Transverse colon (tissue), 4 donors: ENCODE measurements at regions not wholly inside any gene's neighbourhood (a gene's known extent, or its start where the extent isn't known, plus 50 kb on each side); places are given as distances from the start of the nearest gene placed in this dataset.

ENCODE experiments used
- DNase-seq: peaks from one replicate; pipeline ENCODE4 v3.0.0-alpha.2; 2019
- H3K27ac ChIP-seq, 4 donors: fragments of 200-600 bp; sonication (generic); 2 replicates each; pipeline ENCODE4 v1.5.1; 2016 to 2018; ENCODE audit warnings: inconsistent platforms in 4 of 4
- H3K27me3 ChIP-seq: fragments of 200-600 bp; sonication (generic); 2 replicates; pipeline ENCODE4 v1.5.1; 2017; ENCODE audit warnings: inconsistent platforms
- H3K36me3 ChIP-seq, 4 donors: fragments of 200-600 bp; sonication (generic); 2 replicates each; pipeline ENCODE4 v1.5.1; 2017 to 2019; ENCODE audit warnings: inconsistent platforms in 4 of 4
- H3K4me1 ChIP-seq, 4 donors: fragments of 200-600 bp; sonication (generic); 2 replicates each; pipeline ENCODE4 v1.5.1; 2017 to 2020; ENCODE audit warnings: inconsistent platforms in 4 of 4
- H3K4me3 ChIP-seq, 4 donors: fragments of 200-600 bp; sonication (generic); 1 replicate in 1 of 4; 2 replicates in 3 of 4; pipeline versions ENCODE4 v1.5.1 to v1.6.1; 2017 to 2019; ENCODE audit warnings: inconsistent platforms in 4 of 4
- H3K9me3 ChIP-seq, 2 donors: fragments of 200-600 bp; sonication (generic); 2 replicates each; pipeline ENCODE4 v1.5.1; 2017 to 2019; ENCODE audit warnings: inconsistent platforms in 2 of 2
- EP300 ChIP-seq: sonication (generic); formaldehyde crosslinking; IDR thresholded peaks from one replicate; pipeline ENCODE4 v1.6.1; 2017; ENCODE audit warnings: antibody characterized with exemption, low read depth
- POLR2A ChIP-seq: fragments of 450-650 bp; IDR thresholded peaks from one replicate; pipeline ENCODE4 v1.6.1; 2016; ENCODE audit warnings: antibody characterized with exemption, mild to moderate bottlenecking, moderate library complexity
- POLR2AphosphoS5 ChIP-seq, 3 donors: sonication (generic); formaldehyde crosslinking; IDR thresholded peaks; one replicate each; pipeline ENCODE4 v1.6.1; 2016; ENCODE audit warnings: antibody characterized with exemption in 3 of 3
- WGBS, 2 donors: methylation state at CpG; one replicate each; pipeline ENCODE4 v1.1.5; 2018; ENCODE audit warnings: low coverage in 1 of 2; 5-methylcytosine and 5-hydroxymethylcytosine counted together
- in situ Hi-C, 4 donors: fragments of 200-750 bp; cut with MboI; loops; one replicate each; pipeline versions ENCODE4 v1.15.0 to v1.15.1; 2017; ENCODE audit warnings: low sequenced_read_pairs in 3 of 4, low pct_ligation_motif_present in 1 of 4, low pct_unique_long_range_greater_than_20kb in 1 of 4
- intact Hi-C: fragments of 100-400 bp; cut with DNase I; formaldehyde crosslinking; loops from one replicate; pipeline ENCODE4 v1.15.1; 2023; ENCODE audit warnings: low total_unique reads
- TF ChIP-seq, protein P1 (sequence below), 5 experiments: fragments of 200-600 bp in 3 of 5; fragments of 450-650 bp in 2 of 5; sonication (generic) in 3 of 5; IDR thresholded peaks; 1 replicate in 2 of 5; 2 replicates in 3 of 5; pipeline ENCODE4 v1.5.1; 2016 to 2017; ENCODE audit warnings: antibody characterized with exemption in 5 of 5, inconsistent platforms in 3 of 5, mild to moderate bottlenecking in 2 of 5, moderate library complexity in 1 of 5

DNA sequence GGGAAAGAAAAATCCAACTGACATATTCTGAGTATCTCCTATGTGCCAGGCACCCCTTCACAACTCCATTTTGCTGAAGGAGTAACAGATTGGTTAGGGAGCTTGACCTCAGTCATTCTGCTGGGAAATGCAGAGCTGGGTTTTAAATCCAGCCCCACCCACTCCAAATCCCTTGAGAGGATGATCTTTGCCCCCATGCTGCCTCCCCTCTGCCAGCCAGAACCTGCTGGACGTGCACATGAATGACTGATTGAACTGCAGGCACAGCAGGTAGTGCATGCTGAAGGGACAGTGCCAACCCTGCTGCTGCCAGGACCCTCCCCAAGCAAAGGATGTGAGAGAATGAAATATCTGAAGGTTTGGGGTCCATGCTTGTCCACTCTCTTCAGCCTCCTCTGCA, 340.9 kb downstream of the BUD13 start:
- WGBS, 2 donors = 50% methylated on average over 1 of the region's 1 CpG; no CpG with 5 or more reads in 1 of the 2 donors
- DNase-seq = no peak
- in situ Hi-C loops = no loop called here

DNA sequence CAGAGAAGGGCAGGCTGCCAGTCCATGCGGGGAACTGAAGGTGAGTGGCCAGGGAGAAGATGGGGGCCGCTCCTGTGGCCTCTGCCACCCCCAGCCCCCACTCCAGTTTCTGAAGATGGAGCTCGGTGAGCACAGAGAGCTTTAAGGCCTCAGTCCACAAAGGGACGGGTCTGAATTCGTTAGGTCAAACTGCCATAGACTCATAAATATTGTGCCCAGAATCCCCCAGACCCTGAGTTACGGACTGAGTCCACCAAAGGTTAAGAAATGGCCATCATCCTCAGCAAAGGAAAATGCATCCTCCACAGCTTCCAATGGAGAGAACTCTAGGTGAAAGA, 344.2 kb downstream of the BUD13 start:
- no peak for DNase-seq
- Histone ChIP-seq H3K27ac (no peak overlapping the region), H3K9me3 (no peaks in the 10 kb centered on the region), H3K27me3 (no peaks in the 10 kb centered on the region), H3K36me3 (no peaks in the 10 kb centered on the region), H3K4me1 (peaks cover 0 to 15% (median 12%) of the 10 kb centered on the region in 4 donors), H3K4me3 (no peak overlapping the region)
- intact Hi-C loops = no loop called here
- in situ Hi-C loops = no loop called here
- TF ChIP-seq EP300 (no peak), POLR2AphosphoS5 (IDR thresholded peaks at IDR 0.05) (no peak), POLR2A (no peak)
- TF ChIP-seq, protein P1, sequence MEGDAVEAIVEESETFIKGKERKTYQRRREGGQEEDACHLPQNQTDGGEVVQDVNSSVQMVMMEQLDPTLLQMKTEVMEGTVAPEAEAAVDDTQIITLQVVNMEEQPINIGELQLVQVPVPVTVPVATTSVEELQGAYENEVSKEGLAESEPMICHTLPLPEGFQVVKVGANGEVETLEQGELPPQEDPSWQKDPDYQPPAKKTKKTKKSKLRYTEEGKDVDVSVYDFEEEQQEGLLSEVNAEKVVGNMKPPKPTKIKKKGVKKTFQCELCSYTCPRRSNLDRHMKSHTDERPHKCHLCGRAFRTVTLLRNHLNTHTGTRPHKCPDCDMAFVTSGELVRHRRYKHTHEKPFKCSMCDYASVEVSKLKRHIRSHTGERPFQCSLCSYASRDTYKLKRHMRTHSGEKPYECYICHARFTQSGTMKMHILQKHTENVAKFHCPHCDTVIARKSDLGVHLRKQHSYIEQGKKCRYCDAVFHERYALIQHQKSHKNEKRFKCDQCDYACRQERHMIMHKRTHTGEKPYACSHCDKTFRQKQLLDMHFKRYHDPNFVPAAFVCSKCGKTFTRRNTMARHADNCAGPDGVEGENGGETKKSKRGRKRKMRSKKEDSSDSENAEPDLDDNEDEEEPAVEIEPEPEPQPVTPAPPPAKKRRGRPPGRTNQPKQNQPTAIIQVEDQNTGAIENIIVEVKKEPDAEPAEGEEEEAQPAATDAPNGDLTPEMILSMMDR (IDR thresholded peaks at IDR 0.05) = no peak
- 82% methylated on average over 6 of the region's 6 CpGs; no CpG with 5 or more reads in 1 of the 2 donors for WGBS, 2 donors

More for the DNA sequence above, 340.9 kb downstream of the BUD13 start:
- Histone ChIP-seq H3K4me3 (no peak overlapping the region), H3K4me1 (peaks cover 0 to 15% (median 12%) of the 10 kb centered on the region in 4 donors), H3K36me3 (no peaks in the 10 kb centered on the region), H3K27ac (no peak overlapping the region), H3K9me3 (no peaks in the 10 kb centered on the region), H3K27me3 (no peaks in the 10 kb centered on the region)
- TF ChIP-seq, protein P1 (IDR thresholded peaks at IDR 0.05) = no peak
- TF ChIP-seq POLR2A (no peak), EP300 (no peak), POLR2AphosphoS5 (IDR thresholded peaks at IDR 0.05) (no peak)
- intact Hi-C loops = no loop called here

DNA sequence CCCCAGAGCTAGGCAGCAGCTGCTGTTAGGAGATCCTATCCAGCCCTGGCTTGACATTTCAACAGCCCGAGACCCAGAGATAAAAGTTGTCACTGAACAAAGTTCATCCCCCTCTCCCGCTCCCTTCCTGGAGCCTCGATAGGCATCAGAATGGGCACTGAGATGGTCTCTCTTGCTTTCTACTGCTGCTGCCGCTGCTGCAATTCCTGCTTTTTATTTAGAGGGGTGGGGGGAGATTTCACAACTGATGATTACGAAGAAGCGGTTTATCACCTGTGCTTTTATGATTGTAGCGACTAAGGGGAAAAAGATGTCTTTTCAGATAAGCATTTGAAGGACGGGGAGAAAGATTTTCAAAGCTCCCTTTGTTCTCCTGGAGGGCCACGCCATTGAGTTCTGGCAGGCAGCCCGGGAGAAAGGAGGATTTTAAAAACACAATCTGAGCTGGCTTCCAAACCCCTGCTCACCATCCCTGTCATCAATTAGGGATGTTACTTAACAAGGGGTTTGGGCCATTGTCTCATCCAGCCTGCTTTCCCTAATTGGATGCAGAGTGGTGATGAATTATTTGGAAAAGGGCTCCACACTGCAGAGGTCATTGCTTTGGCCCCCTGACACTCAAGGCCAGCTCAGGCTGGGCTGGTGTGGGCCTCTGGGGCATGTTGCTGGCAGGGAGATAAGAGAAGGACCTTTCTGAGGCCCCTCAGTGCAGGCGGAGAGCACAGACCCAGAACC, 344.7 kb downstream of the BUD13 start:
- no peak overlapping the region for H3K27ac ChIP-seq
- H3K36me3 ChIP-seq = no peaks in the 10 kb centered on the region
- H3K27me3 ChIP-seq = no peaks in the 10 kb centered on the region
- H3K4me3 ChIP-seq = no peak overlapping the region
- H3K9me3 ChIP-seq = no peaks in the 10 kb centered on the region
- DNase-seq = no peak
- TF ChIP-seq POLR2A (no peak), EP300 (no peak), POLR2AphosphoS5 (IDR thresholded peaks at IDR 0.05) (no peak)
- TF ChIP-seq, protein P1 (IDR thresholded peaks at IDR 0.05) = no peak
- peaks cover 0 to 15% (median 12%) of the 10 kb centered on the region in 4 donors for H3K4me1 ChIP-seq
- intact Hi-C loops = no loop called here
- WGBS, 2 donors = 15 to 26% methylated on average over 6 to 11 of the region's 11 CpGs
- in situ Hi-C loops = no loop called here

DNA sequence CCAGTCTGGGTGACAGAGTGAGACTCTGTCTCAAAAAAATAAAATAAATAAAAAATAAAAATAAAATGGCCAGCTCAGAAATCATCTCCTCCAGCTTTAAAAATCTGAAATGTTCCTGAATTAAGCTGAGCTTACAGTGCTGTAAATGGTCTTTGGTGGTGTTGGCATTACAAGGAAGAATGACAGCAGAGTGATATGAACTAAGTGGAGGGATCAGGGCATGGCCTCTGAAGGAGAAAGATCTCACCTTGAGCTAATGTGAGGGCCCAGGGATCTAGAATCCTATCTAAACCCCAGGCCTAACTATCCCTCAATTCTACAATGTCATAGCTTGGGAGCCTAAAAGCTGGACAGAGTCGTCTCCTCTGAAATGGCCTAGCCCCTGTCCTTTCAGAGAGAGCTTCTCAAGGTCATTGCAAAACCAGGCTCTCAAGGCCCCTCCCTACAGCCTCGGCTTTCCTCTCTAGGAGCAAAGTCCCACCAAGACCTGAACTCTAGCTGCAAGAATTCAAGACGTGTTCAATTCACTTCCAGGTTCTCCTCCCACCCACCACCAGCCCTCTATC, 345.4 kb downstream of the BUD13 start:
- TF ChIP-seq POLR2AphosphoS5 (IDR thresholded peaks at IDR 0.05) (no peak), EP300 (no peak), POLR2A (no peak)
- TF ChIP-seq, protein P1 (IDR thresholded peaks at IDR 0.05) = no peak
- H3K27ac ChIP-seq = no peak overlapping the region
- in situ Hi-C loops (no loop called here), intact Hi-C loops (no loop called here)
- H3K4me1 ChIP-seq = peaks cover 0 to 15% (median 12%) of the 10 kb centered on the region in 4 donors
- H3K9me3 ChIP-seq = no peaks in the 10 kb centered on the region
- no peaks in the 10 kb centered on the region for H3K36me3 ChIP-seq
- DNase-seq = no peak
- H3K4me3 ChIP-seq = no peak overlapping the region
- no peaks in the 10 kb centered on the region for H3K27me3 ChIP-seq
- 30 to 60% methylated on average over 1 to 3 of the region's 3 CpGs for WGBS, 2 donors
